ENCODE measurements at regions not wholly inside any gene's neighbourhood (a gene's known extent, or its start where the extent isn't known, plus 50 kb on each side); places are given as distances from the start of the nearest gene placed in this dataset.
"Not testable (repeated sequence)": the region's sequence is repeated elsewhere in the genome, so short reads cannot be mapped to it uniquely, and the experiment has no call there.

- DNase-seq, result no peak
Measured at GRCh38 chr4:124939908-124940307, 227.4 kb upstream of the ANKRD50 start.

DNA sequence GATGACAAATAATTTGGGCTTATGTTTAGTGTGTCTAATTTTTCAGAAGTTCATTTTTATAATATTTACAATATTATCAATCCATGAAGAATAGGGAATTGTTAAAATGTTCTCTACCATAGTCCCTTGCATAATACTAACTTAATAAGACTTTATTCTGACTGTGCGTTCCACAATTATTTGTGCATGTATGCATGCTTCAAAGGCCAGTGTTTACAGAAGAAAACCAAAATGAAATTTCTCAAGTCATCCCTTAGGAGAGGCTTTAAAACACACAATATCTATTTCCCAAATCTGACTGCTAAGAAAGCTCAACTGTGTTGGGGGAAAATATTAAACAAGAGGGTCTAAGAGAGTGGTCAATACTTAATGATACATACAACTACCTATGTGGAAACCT is 226.3 kb upstream of the ANKRD50 start:
- no peak for DNase-seq

GRCh38 chr4:124937993-124938392 is 225.5 kb upstream of the ANKRD50 start:
- no peak for DNase-seq

DNA sequence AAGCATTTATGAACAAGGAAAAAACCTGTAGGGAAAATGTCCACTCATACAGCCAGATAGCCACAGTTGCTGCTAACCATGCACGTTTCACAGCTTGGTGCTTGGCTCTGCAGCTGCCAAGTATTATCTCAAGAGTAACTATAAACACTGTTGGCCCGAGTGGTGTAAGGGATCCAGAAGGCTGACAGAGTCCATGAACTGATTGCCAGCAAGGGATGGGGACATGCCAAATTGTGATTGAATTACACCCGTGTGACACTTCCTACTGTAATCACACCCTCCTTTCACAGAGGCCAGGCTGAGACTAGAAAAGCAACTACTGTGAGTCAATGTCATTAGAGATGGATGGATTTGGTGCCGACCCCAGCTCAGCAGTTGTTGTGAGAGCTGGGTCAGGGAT is 223.9 kb upstream of the ANKRD50 start:
- DNase-seq, result no peak

- DNase-seq, result no peak
Measured at GRCh38 chr4:124934916-124935315, 222.4 kb upstream of the ANKRD50 start.

DNA sequence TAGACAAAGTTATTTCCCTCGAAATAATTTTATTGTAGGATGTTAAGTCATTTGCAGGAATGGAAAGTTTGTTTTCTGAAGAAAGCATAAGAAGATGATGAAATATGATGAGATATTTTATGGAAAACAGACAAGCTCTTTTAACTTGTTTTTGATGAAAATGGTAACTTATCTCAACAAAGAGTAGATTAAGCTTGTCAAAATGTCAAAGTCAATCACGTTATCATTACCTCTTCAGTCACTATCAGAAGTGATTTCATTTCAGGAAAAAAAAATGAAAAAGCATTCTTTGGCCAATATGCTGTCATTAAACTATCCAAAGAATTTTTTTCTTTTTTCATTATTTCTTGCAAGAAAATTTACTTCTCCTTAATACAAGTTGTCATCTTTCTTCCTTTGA is 221.0 kb upstream of the ANKRD50 start:
- DNase-seq, result no peak

DNA sequence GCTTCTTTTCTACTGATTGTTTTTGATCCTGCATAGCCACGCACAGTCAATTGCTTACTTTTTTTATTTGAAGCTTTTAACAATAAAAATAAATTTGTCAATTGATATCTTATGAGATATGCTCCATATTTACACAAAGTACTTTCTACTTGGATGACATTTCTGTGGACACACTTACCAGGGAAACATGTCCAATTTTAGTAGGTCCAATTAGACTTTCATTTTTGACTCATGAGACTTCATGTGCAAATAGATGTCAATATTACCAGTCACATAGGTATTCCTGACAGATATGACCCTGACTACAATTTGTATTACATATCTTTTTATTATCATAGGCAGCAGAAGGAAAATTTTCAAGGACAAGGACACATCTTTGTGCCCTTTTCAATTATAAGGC is 219.9 kb upstream of the ANKRD50 start:
- DNase-seq, result no peak

- no peak for DNase-seq
Measured at GRCh38 chr4:124931050-124931449, 218.5 kb upstream of the ANKRD50 start.

DNA sequence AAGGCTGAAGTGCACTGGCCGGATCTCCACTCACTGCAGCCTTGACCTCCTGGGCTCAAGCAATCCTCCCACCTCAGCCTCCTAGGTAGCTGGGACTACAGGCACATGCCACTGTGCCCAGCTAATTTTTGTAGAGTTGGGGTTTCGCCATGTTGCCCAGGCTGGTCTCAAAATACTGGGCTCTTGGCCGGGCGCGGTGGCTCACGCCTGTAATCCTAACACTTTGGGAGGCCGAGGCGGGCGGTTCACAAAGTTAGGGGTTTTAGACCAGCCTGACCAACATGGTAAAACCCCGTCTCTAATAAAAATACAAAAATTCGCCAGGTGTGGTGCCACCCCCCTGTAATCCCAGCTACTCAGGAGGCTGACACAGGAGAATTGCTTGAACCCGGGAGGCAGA is 210.2 kb upstream of the ANKRD50 start:
- DNase-seq, result not testable (repeated sequence)

- no peak for DNase-seq
Measured at GRCh38 chr4:124918559-124919122, 206.1 kb upstream of the ANKRD50 start.

DNA sequence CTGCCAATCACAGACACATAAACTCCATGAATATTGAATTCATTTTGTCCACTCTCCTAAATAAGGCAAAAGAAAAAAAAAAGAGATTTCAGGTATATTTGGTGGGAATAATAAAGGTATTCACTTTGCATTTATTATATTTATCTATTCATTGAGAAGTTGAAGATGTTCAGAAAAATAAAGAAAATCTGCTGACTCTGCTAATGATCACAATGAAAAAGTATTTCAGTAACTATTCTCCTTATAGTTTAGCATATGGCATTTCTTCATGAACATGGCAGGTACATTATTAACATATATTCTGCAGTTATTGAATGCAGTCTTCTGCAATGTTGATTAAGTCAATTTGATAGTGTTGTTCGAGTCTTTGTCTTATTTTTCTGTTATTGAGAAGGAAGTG is 202.5 kb upstream of the ANKRD50 start:
- DNase-seq, result no peak

DNA sequence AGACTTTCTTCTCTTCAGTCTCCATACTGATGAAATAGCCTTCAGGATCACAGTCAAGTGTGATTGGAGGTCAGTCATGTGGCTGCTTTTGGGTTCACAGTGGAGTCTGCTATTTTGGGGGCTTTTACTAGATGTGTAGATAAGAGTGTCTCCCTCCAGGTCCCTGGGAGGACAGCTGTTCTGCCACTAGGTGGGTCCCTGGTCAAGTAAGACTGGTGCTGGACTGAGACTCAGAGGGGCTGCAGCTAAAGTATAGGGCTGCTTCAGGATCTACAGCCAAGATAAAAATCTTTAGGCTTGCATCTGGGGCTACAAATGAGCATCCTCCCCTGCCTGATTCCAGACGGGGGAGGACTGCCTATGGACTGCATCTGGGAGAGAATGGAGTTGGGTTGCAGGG is 200.7 kb upstream of the ANKRD50 start:
- no peak for DNase-seq

GRCh38 chr4:124910327-124910726 is 197.8 kb upstream of the ANKRD50 start:
- DNase-seq, result no peak

DNA sequence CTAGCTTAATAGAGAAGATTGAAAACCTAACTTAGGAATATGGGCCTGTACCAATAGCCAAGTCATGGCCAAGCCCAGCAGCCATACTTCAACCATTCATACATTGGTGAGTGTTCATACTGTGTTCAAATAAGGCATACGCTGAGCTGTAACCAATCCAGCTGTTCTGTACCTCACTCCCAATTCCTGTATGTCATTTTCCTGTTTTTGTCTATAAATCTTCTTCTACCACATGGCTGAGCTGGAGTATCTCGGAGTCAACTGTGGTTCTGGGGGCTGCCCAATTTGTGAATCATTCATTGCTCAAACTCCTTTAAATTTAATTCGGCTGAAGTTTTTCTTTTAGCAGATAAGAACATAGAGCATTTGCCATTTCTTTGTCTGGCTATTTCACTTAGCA is 195.3 kb upstream of the ANKRD50 start:
- no peak for DNase-seq

- no peak for DNase-seq
Measured at GRCh38 chr4:124905441-124905840, 192.9 kb upstream of the ANKRD50 start.

- DNase-seq, result no peak
Measured at GRCh38 chr4:124904723-124905388, 192.3 kb upstream of the ANKRD50 start.

GRCh38 chr4:124903995-124904722 is 191.6 kb upstream of the ANKRD50 start:
- no peak for DNase-seq

DNA sequence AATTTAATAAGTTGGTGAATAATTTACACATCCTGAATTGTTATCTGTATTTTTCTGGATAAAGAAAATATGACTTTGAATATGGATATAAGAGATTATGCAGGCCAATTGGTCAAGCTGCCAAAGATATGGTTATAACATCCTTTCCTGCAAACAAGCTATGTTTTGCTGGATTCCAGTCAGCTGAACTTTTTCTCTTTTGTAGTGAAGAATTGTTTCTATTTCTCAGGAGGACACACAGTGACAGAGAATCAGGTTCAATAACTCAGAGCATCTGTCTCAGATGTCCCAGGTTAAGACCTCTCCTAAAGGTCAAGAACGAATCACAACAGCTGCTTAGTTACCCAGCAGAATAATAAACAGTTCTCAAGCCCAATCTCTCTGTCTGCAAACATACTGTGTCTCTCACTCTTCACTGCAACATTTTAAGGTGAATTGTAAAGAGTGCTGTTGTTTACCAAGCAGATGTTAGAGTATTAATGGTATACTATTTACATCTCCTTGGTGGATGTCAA is 189.5 kb upstream of the ANKRD50 start:
- DNase-seq, result no peak

DNA sequence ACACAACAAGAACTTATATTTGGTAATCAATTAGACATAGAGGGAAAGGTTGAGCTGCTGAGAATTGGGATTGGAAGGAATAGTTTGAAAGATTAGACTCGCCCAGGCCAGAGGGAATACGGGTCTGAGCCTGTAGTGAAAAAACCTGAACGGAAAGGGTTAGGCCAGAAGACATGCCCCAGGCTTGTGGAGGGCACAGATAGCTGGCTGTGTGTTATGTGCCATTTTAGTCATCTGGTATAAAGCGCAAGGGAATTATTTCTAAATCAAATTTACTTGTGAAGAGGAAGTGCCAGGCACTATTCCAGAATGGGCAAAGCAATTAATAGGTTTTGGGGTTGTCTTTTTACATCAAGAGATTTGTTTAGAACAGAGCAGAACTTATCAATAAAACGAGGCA is 187.5 kb upstream of the ANKRD50 start:
- DNase-seq, result no peak

GRCh38 chr4:124890522-124890921 is 178.0 kb upstream of the ANKRD50 start:
- no peak for DNase-seq

- no peak for DNase-seq
Measured at GRCh38 chr4:124887739-124888138, 175.2 kb upstream of the ANKRD50 start.

DNA sequence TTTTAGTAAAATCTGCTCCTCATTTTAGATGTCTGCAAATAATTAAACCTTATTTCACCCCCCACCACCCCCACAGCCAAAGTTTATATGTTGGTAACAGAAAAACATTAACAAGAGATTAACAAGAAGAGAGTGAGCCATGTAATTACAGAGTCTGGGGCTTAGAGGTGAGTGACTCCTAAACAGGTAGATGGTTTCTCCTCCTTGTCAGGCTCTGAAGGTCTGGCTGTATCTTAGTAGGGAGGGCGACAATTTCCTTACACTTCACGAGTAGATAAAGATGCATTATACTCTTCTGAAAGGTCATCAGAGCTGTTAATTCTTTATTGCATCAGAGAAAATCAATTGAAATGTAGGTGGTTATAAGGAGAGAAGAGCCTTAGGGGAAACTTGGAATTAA is 171.8 kb upstream of the ANKRD50 start:
- DNase-seq, result no peak

DNA sequence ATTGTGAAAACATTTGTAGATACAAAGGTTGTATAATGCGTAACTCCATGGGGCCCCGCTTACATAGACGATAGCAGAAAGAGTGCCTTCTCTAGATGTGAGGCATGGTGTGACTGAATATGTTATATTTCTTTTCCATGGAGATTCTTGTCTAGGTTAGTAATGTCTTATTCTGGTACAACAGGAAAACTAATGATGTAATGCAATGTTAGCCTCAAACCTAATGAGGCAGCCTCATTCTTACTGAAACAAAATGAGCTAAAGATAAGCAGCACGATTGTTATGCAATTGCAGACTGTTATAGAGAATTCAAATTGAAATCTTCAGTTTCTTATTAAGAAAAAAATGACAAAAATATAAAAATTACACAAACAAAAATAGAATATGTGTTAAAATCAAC is 171.1 kb upstream of the ANKRD50 start:
- DNase-seq, result no peak

- DNase-seq, result no peak
Measured at GRCh38 chr4:124879195-124879594, 166.7 kb upstream of the ANKRD50 start.

DNA sequence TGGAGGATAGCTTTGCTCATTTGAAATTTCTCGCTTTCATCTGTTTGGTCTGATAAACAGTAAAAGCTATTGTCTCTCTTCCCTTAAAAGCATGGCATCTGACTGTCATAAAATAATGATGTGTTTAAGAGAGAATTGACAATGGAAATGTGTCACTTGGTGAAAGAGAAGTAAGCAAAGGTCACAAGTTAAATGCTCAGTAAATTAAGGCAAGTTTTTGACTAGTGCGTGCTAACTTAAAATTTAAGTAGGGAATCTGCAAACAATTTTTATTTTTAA is 161.6 kb upstream of the ANKRD50 start:
- no peak for DNase-seq
